ENCODE measurements at regions not wholly inside any gene's neighbourhood (a gene's known extent, or its start where the extent isn't known, plus 50 kb on each side); places are given as distances from the start of the nearest gene placed in this dataset.

- TF ChIP-seq MAX (CRISPR knock-in tag; IDR thresholded peaks at IDR 0.05) (no peak), JAZF1 (CRISPR knock-in tag; IDR thresholded peaks at IDR 0.05) (no peak), CREB1 (CRISPR knock-in tag; IDR thresholded peaks at IDR 0.05) (no peak), ATF1 (CRISPR knock-in tag; IDR thresholded peaks at IDR 0.05) (no peak), TEAD1 (CRISPR knock-in tag; IDR thresholded peaks at IDR 0.05) (no peak)
Measured at GRCh38 chr10:90373911-90374310, 483.9 kb downstream of the HTR7 start.

Data from WTC11 (cell line).